ENCODE measurements at regions not wholly inside any gene's neighbourhood (a gene's known extent, or its start where the extent isn't known, plus 50 kb on each side); places are given as distances from the start of the nearest gene placed in this dataset.
A peak's percentile ranks its signal among the peaks of the same experiment; 100 is the strongest.

DNA sequence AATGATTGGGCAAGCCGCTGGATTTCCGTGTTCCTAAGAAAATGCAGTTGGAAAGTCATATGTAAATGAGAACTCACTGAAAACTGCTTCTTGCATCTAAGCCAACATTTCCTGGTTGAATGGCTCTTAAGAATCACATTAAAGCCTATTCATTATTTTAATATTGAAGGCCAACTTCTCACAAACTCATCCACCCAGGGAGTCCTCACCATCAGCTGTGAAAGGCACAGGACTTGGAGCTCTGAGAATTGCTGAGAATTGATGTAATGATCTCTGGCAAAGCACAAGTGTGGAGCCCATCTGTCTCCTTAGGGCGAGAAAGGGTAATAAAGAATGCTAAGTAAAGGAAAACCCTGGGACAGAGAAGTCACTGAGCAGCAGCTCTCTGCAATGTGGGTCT is 55.9 kb upstream of the APCDD1 start:
- intact Hi-C loops (cut with DNase I) = no loop called here
- Histone ChIP-seq H3K27ac (no peak overlapping the region), H3K4me1 (peaks cover 7% of the 10 kb centered on the region), H3K9me3 (no peaks in the 10 kb centered on the region), H3K36me3 (no peaks in the 10 kb centered on the region), H3K4me3 (no peak overlapping the region), H3K27me3 (no peaks in the 10 kb centered on the region)
- ATAC-seq (no peak), DNase-seq (no peak)
- TF ChIP-seq, protein P1, sequence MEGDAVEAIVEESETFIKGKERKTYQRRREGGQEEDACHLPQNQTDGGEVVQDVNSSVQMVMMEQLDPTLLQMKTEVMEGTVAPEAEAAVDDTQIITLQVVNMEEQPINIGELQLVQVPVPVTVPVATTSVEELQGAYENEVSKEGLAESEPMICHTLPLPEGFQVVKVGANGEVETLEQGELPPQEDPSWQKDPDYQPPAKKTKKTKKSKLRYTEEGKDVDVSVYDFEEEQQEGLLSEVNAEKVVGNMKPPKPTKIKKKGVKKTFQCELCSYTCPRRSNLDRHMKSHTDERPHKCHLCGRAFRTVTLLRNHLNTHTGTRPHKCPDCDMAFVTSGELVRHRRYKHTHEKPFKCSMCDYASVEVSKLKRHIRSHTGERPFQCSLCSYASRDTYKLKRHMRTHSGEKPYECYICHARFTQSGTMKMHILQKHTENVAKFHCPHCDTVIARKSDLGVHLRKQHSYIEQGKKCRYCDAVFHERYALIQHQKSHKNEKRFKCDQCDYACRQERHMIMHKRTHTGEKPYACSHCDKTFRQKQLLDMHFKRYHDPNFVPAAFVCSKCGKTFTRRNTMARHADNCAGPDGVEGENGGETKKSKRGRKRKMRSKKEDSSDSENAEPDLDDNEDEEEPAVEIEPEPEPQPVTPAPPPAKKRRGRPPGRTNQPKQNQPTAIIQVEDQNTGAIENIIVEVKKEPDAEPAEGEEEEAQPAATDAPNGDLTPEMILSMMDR (IDR thresholded peaks at IDR 0.05) = no peak

DNA sequence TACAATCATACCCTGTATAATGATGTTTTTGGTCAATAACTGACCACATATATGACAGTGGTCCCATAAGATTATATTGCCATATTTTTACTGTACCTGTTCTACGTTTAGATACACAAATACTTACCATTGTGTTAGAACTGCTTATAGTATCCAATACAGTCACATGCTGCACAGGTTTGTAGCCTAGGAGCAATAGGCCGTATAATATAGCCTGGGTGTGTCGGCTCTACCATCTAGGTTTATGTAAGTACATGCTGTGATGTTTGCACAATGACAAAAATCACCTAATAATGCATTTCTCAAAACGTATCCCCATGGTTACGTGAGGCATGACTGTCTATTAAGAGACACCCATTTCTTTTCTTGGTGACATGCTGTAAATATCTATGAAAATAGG is 55.0 kb upstream of the APCDD1 start:
- H3K9me3 ChIP-seq = no peaks in the 10 kb centered on the region
- ATAC-seq = no peak
- no peak overlapping the region for H3K27ac ChIP-seq
- H3K27me3 ChIP-seq = no peaks in the 10 kb centered on the region
- no peak overlapping the region for H3K4me3 ChIP-seq
- no peak for DNase-seq
- no peaks in the 10 kb centered on the region for H3K36me3 ChIP-seq
- TF ChIP-seq, protein P1 (IDR thresholded peaks at IDR 0.05) = no peak
- intact Hi-C loops (cut with DNase I) = no loop called here
- H3K4me1 ChIP-seq = peaks cover 13% of the 10 kb centered on the region

DNA sequence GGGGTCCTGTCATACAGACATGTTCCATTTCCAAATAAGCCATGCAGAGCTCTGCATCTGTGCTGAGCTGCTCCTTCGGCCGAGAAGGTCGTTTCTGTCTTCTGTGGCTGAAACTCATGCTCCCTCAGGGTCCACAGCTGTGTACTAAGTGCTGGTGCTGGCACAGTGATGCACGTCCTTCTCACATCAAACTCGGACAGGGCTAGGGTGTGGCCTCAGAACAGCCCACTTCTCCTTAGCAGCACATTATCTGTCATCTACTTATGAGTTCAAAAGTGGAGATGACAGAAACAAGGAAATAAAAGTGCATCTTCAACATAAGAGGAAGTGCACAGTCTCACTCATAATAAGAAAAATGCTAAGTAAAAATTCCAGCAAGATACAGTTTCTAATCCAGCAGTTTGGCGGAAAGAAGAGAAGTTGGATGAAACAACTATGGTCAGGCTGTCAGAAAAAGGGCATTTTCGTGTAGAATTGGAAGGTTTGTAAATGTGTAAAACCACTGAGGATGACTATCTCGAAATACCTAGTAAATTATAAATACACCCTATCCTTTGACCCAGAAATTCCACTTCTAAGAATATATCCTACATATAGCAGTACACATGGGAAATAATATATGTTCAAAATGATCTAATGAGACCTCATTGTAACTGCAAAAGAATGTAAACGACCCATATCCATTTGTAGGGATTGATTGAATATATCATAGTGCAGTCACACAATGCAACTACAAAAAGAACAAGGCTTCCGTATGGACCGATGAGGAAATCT is 53.7 kb upstream of the APCDD1 start:
- Histone ChIP-seq H3K4me3 (no peak overlapping the region), H3K4me1 (peaks cover 18% of the 10 kb centered on the region), H3K36me3 (no peaks in the 10 kb centered on the region), H3K27me3 (no peaks in the 10 kb centered on the region), H3K27ac (no peak overlapping the region), H3K9me3 (no peaks in the 10 kb centered on the region)
- TF ChIP-seq, protein P1 (IDR thresholded peaks at IDR 0.05) = no peak
- ATAC-seq (peak; percentile 72), DNase-seq (no peak)
- intact Hi-C loops (cut with DNase I) = no loop called here

GRCh38 chr18:10401521-10401920 is 52.9 kb upstream of the APCDD1 start:
- intact Hi-C loops (cut with DNase I) = no loop called here
- H3K27me3 ChIP-seq = no peaks in the 10 kb centered on the region
- TF ChIP-seq, protein P1 (IDR thresholded peaks at IDR 0.05) = no peak
- DNase-seq (no peak), ATAC-seq (peak; percentile 23)
- no peaks in the 10 kb centered on the region for H3K36me3 ChIP-seq
- H3K9me3 ChIP-seq = no peaks in the 10 kb centered on the region
- H3K4me1 ChIP-seq = peaks cover 21% of the 10 kb centered on the region
- H3K27ac ChIP-seq = no peak overlapping the region
- H3K4me3 ChIP-seq = no peak overlapping the region

DNA sequence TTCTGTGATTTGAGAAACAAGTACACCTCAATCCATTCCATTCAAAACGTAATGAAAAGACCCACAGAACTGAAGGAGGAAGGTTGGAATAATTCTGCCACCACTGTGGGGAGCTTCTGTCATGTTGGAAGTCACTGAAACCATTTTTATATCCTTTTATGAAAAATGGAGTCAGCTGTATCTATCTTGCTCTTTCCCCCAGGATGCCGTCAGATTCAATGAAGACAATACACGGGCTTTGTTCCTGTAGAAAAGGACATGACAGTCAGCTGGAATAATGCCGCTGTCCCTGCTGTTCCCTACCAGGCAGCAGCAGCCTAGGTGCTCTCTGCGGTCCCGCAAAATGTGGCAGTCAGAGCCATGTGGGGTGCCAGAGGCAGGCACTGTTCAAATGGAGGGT is 52.5 kb upstream of the APCDD1 start:
- TF ChIP-seq, protein P1 (IDR thresholded peaks at IDR 0.05) = no peak
- DNase-seq = no peak
- Histone ChIP-seq H3K4me1 (peaks cover 21% of the 10 kb centered on the region), H3K27me3 (no peaks in the 10 kb centered on the region), H3K4me3 (no peak overlapping the region), H3K27ac (no peak overlapping the region), H3K9me3 (no peaks in the 10 kb centered on the region), H3K36me3 (no peaks in the 10 kb centered on the region)
- intact Hi-C loops (cut with DNase I) = no loop called here
- ATAC-seq = no peak
